Smooth muscle cell (in vitro differentiated cells): ENCODE measurements at regions not wholly inside any gene's neighbourhood (a gene's known extent, or its start where the extent isn't known, plus 50 kb on each side); places are given as distances from the start of the nearest gene placed in this dataset. TPM values are rescaled to one million over a fixed set of nuclear protein-coding genes. Genes with fewer than 3 reads are reported as not detected.
"Not testable (repeated sequence)": the region's sequence is repeated elsewhere in the genome, so short reads cannot be mapped to it uniquely, and the experiment has no call there.

Experiments used
- DNase-seq: peaks from one replicate; lab custom pipeline; 2025; ENCODE audit not compliant: unreplicated experiment; lab: John Stamatoyannopoulos, UW
- H2AFZ ChIP-seq: fragments of 200-600 bp; sonication (generic); 2 replicates; pipeline ENCODE4 v1.6.0; 2016; ENCODE audit warnings: antibody characterized with exemption, low read depth, mild to moderate bottlenecking
- H3F3A ChIP-seq: fragments of 200-600 bp; sonication (generic); 2 replicates; pipeline ENCODE4 v1.6.0; 2017; ENCODE audit warnings: antibody characterized with exemption, low read depth
- H3K27ac ChIP-seq: fragments of 200-600 bp; sonication (generic); 2 replicates; pipeline ENCODE4 v1.5.1; 2016; ENCODE audit warnings: low read depth, mild to moderate bottlenecking
- H3K27me3 ChIP-seq: fragments of 200-600 bp; sonication (generic); 2 replicates; pipeline ENCODE4 v1.6.1; 2016; ENCODE audit warnings: low read depth, mild to moderate bottlenecking
- H3K36me3 ChIP-seq: fragments of 200-600 bp; sonication (generic); 2 replicates; pipeline ENCODE4 v1.5.1; 2016; ENCODE audit warnings: low read depth
- H3K4me1 ChIP-seq: fragments of 200-600 bp; sonication (generic); 2 replicates; pipeline ENCODE4 v1.5.1; 2016; ENCODE audit warnings: low read depth
- H3K4me2 ChIP-seq: fragments of 200-600 bp; sonication (generic); 2 replicates; pipeline ENCODE4 v1.6.0; 2016; ENCODE audit warnings: mild to moderate bottlenecking
- H3K4me3 ChIP-seq: fragments of 200-600 bp; sonication (generic); 2 replicates; pipeline ENCODE4 v1.5.1; 2016; ENCODE audit warnings: mild to moderate bottlenecking
- H3K79me2 ChIP-seq: fragments of 200-600 bp; sonication (generic); 2 replicates; pipeline ENCODE4 v1.6.0; 2016; ENCODE audit warnings: low read depth, mild to moderate bottlenecking
- H3K9ac ChIP-seq: fragments of 200-600 bp; sonication (generic); 2 replicates; pipeline ENCODE4 v1.6.0; 2016; ENCODE audit warnings: low read depth
- H3K9me3 ChIP-seq: fragments of 200-600 bp; sonication (generic); replicated peaks from 2 replicates; pipeline ENCODE4 v1.5.1; 2016; ENCODE audit warnings: low read depth
- H4K20me1 ChIP-seq: fragments of 200-600 bp; sonication (generic); 2 replicates; pipeline ENCODE4 v1.6.0; 2016; ENCODE audit warnings: low read depth
- WGBS: methylation state at CpG from one replicate; pipeline ENCODE4 v1.1.7; 2016; ENCODE audit warnings: low lambda C conversion rate; 5-methylcytosine and 5-hydroxymethylcytosine counted together
- small RNA-seq: library from RNA; depleted of rRNA; stranded (forward); fragments of <200 nt; gene quantifications from one replicate; pipeline ENCODE3, GENCODE V24; 2014

- not testable (repeated sequence) for H3K4me3 ChIP-seq, H4K20me1 ChIP-seq, H3K9ac ChIP-seq, H3K4me2 ChIP-seq, H2AFZ ChIP-seq, H3K27ac ChIP-seq, H3K36me3 ChIP-seq, DNase-seq, H3K27me3 ChIP-seq, H3K9me3 ChIP-seq, H3F3A ChIP-seq, H3K4me1 ChIP-seq, H3K79me2 ChIP-seq
- WGBS: 96% methylated on average over 7 of the region's 7 CpGs
Observed at GRCh38 chr7:65071854-65072431, 65.5 kb upstream of the ERV3-1 start.

GRCh38 chr7:65069476-65069875, 63.0 kb upstream of the ERV3-1 start:
- H3K4me1 ChIP-seq, H3K9ac ChIP-seq, H3F3A ChIP-seq, H3K9me3 ChIP-seq, H3K36me3 ChIP-seq, H3K79me2 ChIP-seq, H4K20me1 ChIP-seq, H3K4me3 ChIP-seq, DNase-seq, H3K27me3 ChIP-seq, H3K27ac ChIP-seq, H3K4me2 ChIP-seq, H2AFZ ChIP-seq: not testable (repeated sequence)
- WGBS: 92% methylated on average over 1 of the region's 1 CpG

- H3K9me3 ChIP-seq, H3F3A ChIP-seq, H3K27ac ChIP-seq, H3K27me3 ChIP-seq, H3K4me1 ChIP-seq, H2AFZ ChIP-seq, H3K4me2 ChIP-seq, DNase-seq, H3K4me3 ChIP-seq, H3K36me3 ChIP-seq, H3K9ac ChIP-seq, H4K20me1 ChIP-seq: not testable (repeated sequence)
- WGBS: 97% methylated on average over 2 of the region's 2 CpGs
- peaks cover 10% of the 10 kb centered on the region for H3K79me2 ChIP-seq
Observed at GRCh38 chr7:65062566-65062965, 56.1 kb upstream of the ERV3-1 start.

- peaks cover 10% of the 10 kb centered on the region for H3K79me2 ChIP-seq
- H3K4me1 ChIP-seq, H3F3A ChIP-seq, H3K27me3 ChIP-seq, H3K9me3 ChIP-seq, H2AFZ ChIP-seq, DNase-seq, H3K36me3 ChIP-seq, H4K20me1 ChIP-seq, H3K4me3 ChIP-seq, H3K27ac ChIP-seq, H3K4me2 ChIP-seq, H3K9ac ChIP-seq: not testable (repeated sequence)
- WGBS: 97% methylated on average over 1 of the region's 1 CpG
Observed at GRCh38 chr7:65059247-65059646, 52.8 kb upstream of the ERV3-1 start.

Small RNA genes in the stretch of these regions (small RNA-seq; reads per million reads assigned to genes)
- not detected for gene AC104073.1
- not detected for gene SNORA15B-1
- gene SNORA22C: not detected
